ENCODE measurements at regions not wholly inside any gene's neighbourhood (a gene's known extent, or its start where the extent isn't known, plus 50 kb on each side); places are given as distances from the start of the nearest gene placed in this dataset.

DNA sequence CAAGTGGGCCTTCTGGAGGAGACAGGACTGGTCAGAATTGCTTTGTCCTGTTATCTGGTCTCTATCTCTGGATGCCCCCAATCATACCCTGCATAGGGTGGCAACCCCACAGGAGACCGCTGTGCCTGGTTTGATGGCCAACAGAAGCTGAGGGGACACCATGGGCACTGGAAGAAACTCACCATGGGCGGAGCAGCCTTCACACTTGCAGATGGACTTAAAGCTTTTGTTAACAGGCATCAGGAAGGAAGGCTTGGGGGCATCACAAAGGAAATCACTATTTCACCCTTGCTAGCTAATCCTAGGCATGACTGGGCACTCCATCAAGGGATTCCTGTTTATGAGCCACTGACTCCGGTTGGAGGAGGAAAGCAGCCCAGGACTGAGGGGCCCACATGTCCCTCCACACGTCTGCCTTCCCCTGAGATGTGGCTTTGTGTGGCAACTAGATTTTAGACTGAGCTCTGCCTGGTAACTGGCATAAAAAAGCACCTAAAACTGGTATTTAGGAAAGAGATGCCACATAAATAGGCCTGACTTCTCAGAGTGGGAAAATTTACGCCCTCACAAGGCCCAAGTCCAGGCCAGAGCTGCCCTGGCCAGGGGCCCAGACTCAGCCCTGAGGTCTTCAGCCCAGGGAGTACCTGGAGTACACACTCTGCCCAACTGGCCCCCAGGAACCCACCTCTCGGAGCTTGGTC is 57.0 kb upstream of the LYVE1 start:
- H2BK120ac ChIP-seq (replicated peaks; ENCODE audit: low read depth, low read length) = no peak overlapping the region
- H3K14ac ChIP-seq (ENCODE audit: insufficient read length) = no peak overlapping the region
- H3K79me2 ChIP-seq (ENCODE audit: control insufficient read depth in 1 of 2, insufficient read depth in 2 of 2, low read length in 2 of 2) = no peaks in the 10 kb centered on the region
- POLR2A ChIA-PET (ENCODE audit: partially characterized antibody) = interaction anchor here (1.1 to 1.9 kb wide), 2 partner anchors 13 to 109 kb away, joined by 3 to 6 read pairs; no protein-coding TSS in a partner anchor
- no peaks in the 10 kb centered on the region for H4K20me1 ChIP-seq (replicated peaks in 1 of 2; ENCODE audit: control insufficient read depth in 1 of 2, insufficient read depth in 2 of 2, low read length in 2 of 2)
- H3K4me3 ChIP-seq (ENCODE audit: extremely low read depth in 1 of 4, insufficient read depth in 2 of 4, low read depth in 3 of 4, low read length in 4 of 4) = no peak overlapping the region
- H2AFZ ChIP-seq (ENCODE audit: low read length) = no peak overlapping the region
- no peak overlapping the region for H4K5ac ChIP-seq (ENCODE audit: insufficient read length, low read depth, low read length)
- no peak overlapping the region for H3K4ac ChIP-seq (replicated peaks; ENCODE audit: insufficient read length, low read depth, low read length)
- H2BK20ac ChIP-seq (ENCODE audit: low read length) = no peak overlapping the region
- no peak for TF ChIP-seq CEBPB (IDR thresholded peaks at IDR 0.05; ENCODE audit: low read depth, low read length)
- TF ChIP-seq SP4 (IDR thresholded peaks at IDR 0.05; ENCODE audit: low read length) = no peak
- no peak for TF ChIP-seq GTF2F1 (IDR thresholded peaks at IDR 0.05; ENCODE audit: borderline replicate concordance, low read depth, low read length)
- no peak for TF ChIP-seq POLR2A (IDR thresholded peaks at IDR 0.05; ENCODE audit: control extremely low read depth in 1 of 2, low read depth in 2 of 2, low read length in 2 of 2)
- TF ChIP-seq PHF8 (conservative IDR thresholded peaks at IDR 0.05; ENCODE audit: low read depth, low read length) = no peak
- TF ChIP-seq TEAD4 (IDR thresholded peaks at IDR 0.05; ENCODE audit: low read depth, low read length) = no peak
- no peaks in the 10 kb centered on the region for H3K23me2 ChIP-seq (ENCODE audit: low read depth, low read length)
- H2BK5ac ChIP-seq (ENCODE audit: low read depth, low read length) = no peak overlapping the region
- no peak overlapping the region for H3K56ac ChIP-seq (replicated peaks; ENCODE audit: insufficient read length, low read depth, low read length)
- H3K23ac ChIP-seq (ENCODE audit: insufficient read length) = no peak overlapping the region
- H4K8ac ChIP-seq (ENCODE audit: extremely low read depth, insufficient read depth, low read length) = peak overlapping the region; percentile 57; the same call in 1 of the 2 replicates
- DNase-seq (ENCODE audit: low read depth in 1 of 2, low spot score in 2 of 2) = peak in 1 of 2 experiments; percentile 35
- H3K27ac ChIP-seq (ENCODE audit: low read depth, low read length) = no peak overlapping the region
- no peak overlapping the region for H3K4me2 ChIP-seq (ENCODE audit: insufficient read depth in 1 of 2, low read depth in 2 of 2, low read length in 2 of 2)
- no peaks in the 10 kb centered on the region; a peak in 1 of 7 replicates for H3K4me1 ChIP-seq (replicated peaks in 1 of 4; ENCODE audit: control insufficient read depth in 3 of 4, insufficient read depth in 4 of 4, low read length in 3 of 4)
- no peaks in the 10 kb centered on the region for H3K79me1 ChIP-seq (ENCODE audit: low read depth, low read length)
- CTCF ChIA-PET (ENCODE audit: partially characterized antibody) = interaction anchor here (0.6 to 6.2 kb wide), 23 partner anchors 8 to 219 kb away, joined by 3 to 64 read pairs (median 4); partner anchors contain the start of gene RNF141
- H2AK5ac ChIP-seq (ENCODE audit: low read depth, low read length) = no peak overlapping the region
- H3K36me3 ChIP-seq (ENCODE audit: control insufficient read depth in 2 of 4, insufficient read depth in 4 of 4, low read length in 3 of 4) = no peaks in the 10 kb centered on the region
- no peak overlapping the region for H3K9ac ChIP-seq (replicated peaks in 1 of 4; ENCODE audit: extremely low read depth in 1 of 4, low read depth in 3 of 4, low read length in 3 of 4)
- 83% methylated on average over 6 of the region's 6 CpGs; no CpG with 5 or more reads in 1 of the 2 experiments for WGBS, 2 experiments (ENCODE audit: extremely low coverage in 1 of 2, insufficient coverage in 1 of 2, insufficient read length in 1 of 2, insufficient replicate concordance in 2 of 2, low coverage in 1 of 2, low lambda C conversion rate in 2 of 2, missing lambda C conversion rate in 1 of 2)
- no peak overlapping the region for H2BK12ac ChIP-seq (ENCODE audit: low read depth, low read length)
- H3K18ac ChIP-seq (ENCODE audit: extremely low read depth, low read length) = no peak overlapping the region
- H4K91ac ChIP-seq (replicated peaks; ENCODE audit: insufficient read length, low read length) = no peak overlapping the region
- H2BK15ac ChIP-seq (ENCODE audit: low read length) = no peak overlapping the region
- FAIRE-seq = no peak
- no peaks in the 10 kb centered on the region for H3K9me3 ChIP-seq (ENCODE audit: insufficient read depth in 2 of 2, low read depth in 1 of 2, low read length in 1 of 2)
- H3K27me3 ChIP-seq (replicated peaks in 1 of 4; ENCODE audit: control insufficient read depth in 3 of 4, extremely low read depth in 1 of 4, insufficient read depth in 3 of 4, low read length in 3 of 4) = no peaks in the 10 kb centered on the region

All from H1 (cell line).